Upper lobe of left lung (tissue), 4 donors: ENCODE measurements at regions not wholly inside any gene's neighbourhood (a gene's known extent, or its start where the extent isn't known, plus 50 kb on each side); places are given as distances from the start of the nearest gene placed in this dataset.

Experiments
- EP300 ChIP-seq, 4 donors: sonication (generic); formaldehyde crosslinking; IDR thresholded peaks; one replicate each; pipeline ENCODE4 v1.5.1; 2017; ENCODE audit warnings: antibody characterized with exemption in 4 of 4, control low read depth in 2 of 4
- POLR2A ChIP-seq, 4 donors: fragments of 450-650 bp; IDR thresholded peaks; one replicate each; pipeline ENCODE4 v1.5.1; 2016 to 2017; ENCODE audit warnings: antibody characterized with exemption in 4 of 4, mild to moderate bottlenecking in 2 of 4
- POLR2AphosphoS5 ChIP-seq, 2 donors: sonication (generic); formaldehyde crosslinking; IDR thresholded peaks; one replicate each; pipeline ENCODE4 v1.5.1; 2017; ENCODE audit warnings: antibody characterized with exemption in 2 of 2
- TF ChIP-seq, protein P1 (sequence below), 6 experiments: fragments of 450-650 bp in 4 of 6; fragments of 200-600 bp in 2 of 6; sonication (generic) in 2 of 6; IDR thresholded peaks; one replicate each; pipeline ENCODE4 v1.5.1; 2016 to 2019; ENCODE audit warnings: antibody characterized with exemption in 6 of 6

DNA sequence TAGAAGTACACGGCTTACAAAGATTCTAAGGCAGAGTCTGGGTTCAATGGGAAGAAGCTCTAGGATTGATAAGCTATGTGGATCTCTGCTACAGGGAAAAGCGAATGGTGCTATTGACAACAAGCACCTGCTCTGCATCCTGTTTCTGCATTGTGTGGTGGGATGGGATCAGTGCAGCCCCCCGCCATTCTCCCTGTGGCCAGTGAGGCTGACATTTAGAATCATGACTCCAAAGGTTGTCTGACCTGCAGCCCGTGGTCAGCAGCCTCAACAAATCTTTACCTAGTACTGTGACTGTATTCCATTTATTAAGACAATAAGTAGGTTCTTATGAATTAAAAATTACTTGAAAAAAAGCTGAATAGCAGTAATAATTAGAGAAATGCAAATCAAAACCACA is 1477.0 kb upstream of the TMEM132C start:
- TF ChIP-seq, protein P1, sequence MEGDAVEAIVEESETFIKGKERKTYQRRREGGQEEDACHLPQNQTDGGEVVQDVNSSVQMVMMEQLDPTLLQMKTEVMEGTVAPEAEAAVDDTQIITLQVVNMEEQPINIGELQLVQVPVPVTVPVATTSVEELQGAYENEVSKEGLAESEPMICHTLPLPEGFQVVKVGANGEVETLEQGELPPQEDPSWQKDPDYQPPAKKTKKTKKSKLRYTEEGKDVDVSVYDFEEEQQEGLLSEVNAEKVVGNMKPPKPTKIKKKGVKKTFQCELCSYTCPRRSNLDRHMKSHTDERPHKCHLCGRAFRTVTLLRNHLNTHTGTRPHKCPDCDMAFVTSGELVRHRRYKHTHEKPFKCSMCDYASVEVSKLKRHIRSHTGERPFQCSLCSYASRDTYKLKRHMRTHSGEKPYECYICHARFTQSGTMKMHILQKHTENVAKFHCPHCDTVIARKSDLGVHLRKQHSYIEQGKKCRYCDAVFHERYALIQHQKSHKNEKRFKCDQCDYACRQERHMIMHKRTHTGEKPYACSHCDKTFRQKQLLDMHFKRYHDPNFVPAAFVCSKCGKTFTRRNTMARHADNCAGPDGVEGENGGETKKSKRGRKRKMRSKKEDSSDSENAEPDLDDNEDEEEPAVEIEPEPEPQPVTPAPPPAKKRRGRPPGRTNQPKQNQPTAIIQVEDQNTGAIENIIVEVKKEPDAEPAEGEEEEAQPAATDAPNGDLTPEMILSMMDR (IDR thresholded peaks at IDR 0.05), result no peak
- no peak for TF ChIP-seq POLR2A (IDR thresholded peaks at IDR 0.05)
- TF ChIP-seq POLR2AphosphoS5 (IDR thresholded peaks at IDR 0.05), result no peak
- no peak for TF ChIP-seq EP300 (IDR thresholded peaks at IDR 0.05)
